Fibroblast of pulmonary artery (primary cell): ENCODE measurements at regions not wholly inside any gene's neighbourhood (a gene's known extent, or its start where the extent isn't known, plus 50 kb on each side); places are given as distances from the start of the nearest gene placed in this dataset.

Experiments
- DNase-seq: peaks from one replicate; pipeline ENCODE4 v3.0.0-alpha.2; 2010; ENCODE audit warnings: low read depth
- H3K4me3 ChIP-seq: replicated peaks from 2 replicates; pipeline ENCODE4 v1.5.1; 2011; ENCODE audit warnings: low read depth, mild to moderate bottlenecking, control low read depth, low read length, moderate library complexity
- CTCF ChIP-seq: IDR thresholded peaks from 2 replicates; pipeline ENCODE4 v1.5.1; 2011; ENCODE audit warnings: mild to moderate bottlenecking, control low read depth, low read length, inconsistent platforms; ENCODE audit errors: missing control alignments

GRCh38 chr2:157082950-157083349 is 174.6 kb upstream of the GALNT5 start:
- no peak overlapping the region for H3K4me3 ChIP-seq
- TF ChIP-seq CTCF: no peak
- DNase-seq: no peak

GRCh38 chr2:157085522-157085921 is 172.0 kb upstream of the GALNT5 start:
- no peak for DNase-seq
- no peak for TF ChIP-seq CTCF
- no peak overlapping the region for H3K4me3 ChIP-seq

GRCh38 chr2:157087373-157088002 is 170.0 kb upstream of the GALNT5 start:
- peak; percentile 31 for DNase-seq
- TF ChIP-seq CTCF: no peak
- no peak overlapping the region for H3K4me3 ChIP-seq

- no peak for DNase-seq
- H3K4me3 ChIP-seq: no peak overlapping the region
- TF ChIP-seq CTCF: no peak
Observed at GRCh38 chr2:157093666-157094065, 163.8 kb upstream of the GALNT5 start.

GRCh38 chr2:157105372-157105771 is 152.1 kb upstream of the GALNT5 start:
- no peak for TF ChIP-seq CTCF
- no peak overlapping the region for H3K4me3 ChIP-seq
- DNase-seq: no peak

GRCh38 chr2:157106950-157107349 is 150.6 kb upstream of the GALNT5 start:
- no peak overlapping the region for H3K4me3 ChIP-seq
- TF ChIP-seq CTCF: no peak
- DNase-seq: no peak

GRCh38 chr2:157107460-157107859 is 150.0 kb upstream of the GALNT5 start:
- no peak for TF ChIP-seq CTCF
- no peak overlapping the region for H3K4me3 ChIP-seq
- DNase-seq: no peak
